Tibial nerve (tissue), 3 donors: ENCODE measurements at regions not wholly inside any gene's neighbourhood (a gene's known extent, or its start where the extent isn't known, plus 50 kb on each side); places are given as distances from the start of the nearest gene placed in this dataset.

ENCODE experiments used
- POLR2A ChIP-seq, 2 donors: fragments of 450-650 bp; IDR thresholded peaks; one replicate each; pipeline ENCODE4 v1.6.1; 2017; ENCODE audit warnings: antibody characterized with exemption in 2 of 2, mild to moderate bottlenecking in 2 of 2, moderate library complexity in 2 of 2
- TF ChIP-seq, protein P1 (sequence below), 5 experiments: fragments of 200-600 bp in 3 of 5; fragments of 450-650 bp in 2 of 5; sonication (generic) in 3 of 5; IDR thresholded peaks; one replicate each; pipeline ENCODE4 v1.5.1; 2016 to 2019; ENCODE audit warnings: antibody characterized with exemption in 5 of 5, mild to moderate bottlenecking in 3 of 5, moderate library complexity in 2 of 5

DNA sequence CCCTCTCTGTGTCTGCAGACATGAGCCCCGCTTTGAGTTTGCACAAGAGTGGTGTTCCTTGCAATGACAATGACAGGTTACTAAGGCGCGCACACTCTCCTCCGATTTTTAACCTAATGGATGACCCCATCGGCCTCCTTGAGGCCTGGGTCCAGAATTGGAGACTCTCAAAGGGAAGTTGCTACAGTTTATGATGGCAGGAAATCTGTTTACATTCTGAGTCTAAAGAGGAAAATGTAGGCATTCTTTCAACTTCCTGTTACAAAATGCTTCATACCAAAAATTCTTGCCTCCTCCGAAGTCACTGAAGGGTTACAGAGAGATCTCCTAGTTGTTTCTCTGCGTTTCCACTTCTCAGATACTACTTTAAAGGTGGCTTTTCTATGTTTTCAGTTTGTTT, 225.3 kb upstream of the AGAP1 start:
- TF ChIP-seq, protein P1, sequence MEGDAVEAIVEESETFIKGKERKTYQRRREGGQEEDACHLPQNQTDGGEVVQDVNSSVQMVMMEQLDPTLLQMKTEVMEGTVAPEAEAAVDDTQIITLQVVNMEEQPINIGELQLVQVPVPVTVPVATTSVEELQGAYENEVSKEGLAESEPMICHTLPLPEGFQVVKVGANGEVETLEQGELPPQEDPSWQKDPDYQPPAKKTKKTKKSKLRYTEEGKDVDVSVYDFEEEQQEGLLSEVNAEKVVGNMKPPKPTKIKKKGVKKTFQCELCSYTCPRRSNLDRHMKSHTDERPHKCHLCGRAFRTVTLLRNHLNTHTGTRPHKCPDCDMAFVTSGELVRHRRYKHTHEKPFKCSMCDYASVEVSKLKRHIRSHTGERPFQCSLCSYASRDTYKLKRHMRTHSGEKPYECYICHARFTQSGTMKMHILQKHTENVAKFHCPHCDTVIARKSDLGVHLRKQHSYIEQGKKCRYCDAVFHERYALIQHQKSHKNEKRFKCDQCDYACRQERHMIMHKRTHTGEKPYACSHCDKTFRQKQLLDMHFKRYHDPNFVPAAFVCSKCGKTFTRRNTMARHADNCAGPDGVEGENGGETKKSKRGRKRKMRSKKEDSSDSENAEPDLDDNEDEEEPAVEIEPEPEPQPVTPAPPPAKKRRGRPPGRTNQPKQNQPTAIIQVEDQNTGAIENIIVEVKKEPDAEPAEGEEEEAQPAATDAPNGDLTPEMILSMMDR (IDR thresholded peaks at IDR 0.05): no peak
- TF ChIP-seq POLR2A (IDR thresholded peaks at IDR 0.05): no peak
